ENCODE measurements at regions not wholly inside any gene's neighbourhood (a gene's known extent, or its start where the extent isn't known, plus 50 kb on each side); places are given as distances from the start of the nearest gene placed in this dataset.

GRCh38 chr2:8134985-8135682 lies 546.7 kb upstream of the ID2 start:
- no peak for TF ChIP-seq CTCF (IDR thresholded peaks at IDR 0.05; ENCODE audit: low read depth, low read length, poor library complexity, severe bottlenecking)
- no peak for TF ChIP-seq EZH2phosphoT487 (IDR thresholded peaks at IDR 0.05; ENCODE audit: borderline replicate concordance, low read length)

All from DOHH2 (cell line).